ENCODE measurements at regions not wholly inside any gene's neighbourhood (a gene's known extent, or its start where the extent isn't known, plus 50 kb on each side); places are given as distances from the start of the nearest gene placed in this dataset.
"Not testable (repeated sequence)": the region's sequence is repeated elsewhere in the genome, so short reads cannot be mapped to it uniquely, and the experiment has no call there.

GRCh38 chr6:137309078-137309762, 90.0 kb upstream of the IFNGR1 start:
- peak; percentile 11 for DNase-seq (ENCODE audit: low read depth)

DNA sequence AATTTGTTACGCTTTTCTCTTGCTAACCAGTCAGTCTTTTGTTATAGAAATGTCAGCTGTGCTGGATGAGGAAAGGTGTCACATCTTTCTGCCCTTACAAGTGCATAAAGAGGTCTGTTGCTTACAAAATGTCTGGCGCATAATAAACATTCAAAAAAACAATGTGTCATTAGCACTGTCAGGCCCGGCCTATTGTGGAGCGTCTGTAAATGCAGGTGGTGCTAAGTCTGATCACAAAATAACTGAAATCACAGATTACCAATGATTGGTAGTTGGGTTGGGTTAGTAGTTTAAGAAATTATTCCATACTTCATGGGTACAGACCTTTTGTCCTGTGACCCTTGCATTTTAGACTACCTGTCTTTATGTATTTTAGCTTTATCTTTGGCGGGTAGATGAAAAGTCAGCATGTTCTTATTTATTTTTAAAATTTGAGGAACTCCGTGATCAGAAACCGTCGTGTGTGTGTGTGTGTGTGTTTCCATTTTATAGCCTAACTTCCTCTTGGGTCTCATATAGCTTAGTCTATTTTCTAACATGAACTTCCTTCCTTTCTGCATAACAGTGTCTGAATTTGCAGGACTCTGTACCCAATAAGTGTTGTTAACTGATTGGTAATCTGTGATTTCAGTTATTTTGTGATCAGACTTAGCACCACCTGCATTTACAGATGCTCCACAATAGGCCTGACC, 88.1 kb upstream of the IFNGR1 start:
- DNase-seq (ENCODE audit: low read depth) = no peak

- no peak for DNase-seq (ENCODE audit: low read depth)
Observed at GRCh38 chr6:137305691-137306090, 86.5 kb upstream of the IFNGR1 start.

DNA sequence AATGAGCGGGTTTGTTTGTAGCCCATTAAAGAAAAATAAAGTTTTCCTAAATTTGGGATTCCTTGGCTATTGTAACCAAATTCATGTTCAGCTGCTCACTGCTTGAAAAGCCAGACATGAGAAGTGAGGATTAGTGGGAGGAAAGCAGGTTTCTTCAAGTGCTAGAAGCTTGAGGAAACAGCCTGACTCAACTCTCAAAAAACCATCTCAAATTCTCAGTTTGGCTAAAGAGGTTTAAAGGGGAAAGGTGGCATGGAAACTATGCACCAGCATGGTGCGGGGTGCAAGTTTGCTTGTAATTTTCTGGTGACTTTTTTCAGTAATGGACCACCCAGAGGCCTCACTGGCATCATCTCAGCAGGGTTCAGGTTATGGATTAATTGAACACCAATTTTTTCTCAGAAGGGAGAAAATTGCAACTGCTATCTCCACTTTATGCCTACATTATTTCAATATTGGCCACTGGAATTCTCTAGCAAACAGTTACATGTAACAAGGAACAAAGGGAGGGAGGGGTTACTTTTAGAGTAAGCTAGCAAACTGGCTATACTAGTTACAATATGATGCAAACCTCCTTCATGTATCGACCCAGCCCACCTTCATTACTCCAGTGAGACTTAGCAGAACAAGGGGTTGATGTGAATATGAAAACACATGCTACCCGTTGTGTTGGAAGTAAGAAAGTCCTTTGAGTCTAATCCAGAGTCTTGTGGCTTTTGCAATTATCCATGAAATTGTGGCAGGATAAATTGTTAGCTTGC, 85.0 kb upstream of the IFNGR1 start:
- DNase-seq (ENCODE audit: low read depth) = no peak

GRCh38 chr6:137303441-137303840, 84.3 kb upstream of the IFNGR1 start:
- DNase-seq (ENCODE audit: low read depth) = no peak

GRCh38 chr6:137299681-137300080, 80.5 kb upstream of the IFNGR1 start:
- no peak for DNase-seq (ENCODE audit: low read depth)

DNA sequence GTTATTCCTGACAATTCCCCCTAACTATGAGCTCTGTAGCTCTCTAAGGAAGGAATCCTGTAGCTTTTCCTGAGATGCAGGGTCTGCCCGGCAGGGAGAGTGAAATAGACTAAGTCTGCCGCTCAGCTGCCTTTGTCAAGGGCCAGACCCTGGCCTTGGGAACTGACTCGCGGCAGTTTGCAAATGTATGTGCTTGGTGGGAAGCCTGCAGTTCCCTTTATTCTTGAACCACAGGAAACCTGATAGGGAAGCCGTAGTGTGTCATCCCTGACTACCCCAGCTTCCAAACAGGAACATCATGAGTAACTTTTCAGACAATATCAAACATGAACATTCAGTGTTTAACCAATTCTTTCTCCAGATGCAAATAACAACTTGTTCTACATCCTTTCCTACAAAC, 78.7 kb upstream of the IFNGR1 start:
- DNase-seq (ENCODE audit: low read depth) = no peak

- DNase-seq (ENCODE audit: low read depth) = not testable (repeated sequence)
Observed at GRCh38 chr6:137292326-137292725, 73.1 kb upstream of the IFNGR1 start.

- DNase-seq (ENCODE audit: low read depth) = no peak
Observed at GRCh38 chr6:137291441-137291840, 72.3 kb upstream of the IFNGR1 start.

DNA sequence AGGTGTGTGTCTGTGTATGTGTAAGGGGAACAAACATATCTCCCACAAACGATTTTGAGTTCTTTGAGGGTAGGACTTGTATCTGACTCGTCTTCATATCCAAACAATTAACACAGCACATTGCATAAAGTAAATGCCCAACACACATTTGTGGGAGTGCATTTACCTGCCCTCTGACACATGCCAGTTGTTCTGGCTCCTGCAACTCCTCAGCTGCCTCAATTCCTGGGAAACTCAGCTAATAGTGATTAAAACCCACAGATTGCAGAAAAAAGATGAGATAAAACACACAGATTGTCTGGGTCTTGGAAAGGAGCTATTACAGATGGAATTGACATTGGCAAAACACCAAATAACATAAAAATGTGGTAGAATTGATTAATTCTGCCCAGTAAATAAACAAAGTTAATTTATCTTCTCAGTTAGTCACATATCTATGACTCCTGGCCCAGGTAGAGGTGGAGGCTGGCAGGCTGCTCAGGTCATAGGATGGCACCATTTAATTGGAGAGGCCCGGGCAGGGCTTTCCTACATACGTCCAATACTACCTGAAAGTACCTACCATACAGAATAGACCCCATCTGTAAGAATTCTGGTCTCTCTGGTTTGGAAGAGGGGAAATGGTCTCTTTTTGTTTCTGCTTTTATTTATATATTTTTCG, 71.5 kb upstream of the IFNGR1 start:
- no peak for DNase-seq (ENCODE audit: low read depth)

- DNase-seq (ENCODE audit: low read depth) = no peak
Observed at GRCh38 chr6:137286916-137287315, 67.7 kb upstream of the IFNGR1 start.

DNA sequence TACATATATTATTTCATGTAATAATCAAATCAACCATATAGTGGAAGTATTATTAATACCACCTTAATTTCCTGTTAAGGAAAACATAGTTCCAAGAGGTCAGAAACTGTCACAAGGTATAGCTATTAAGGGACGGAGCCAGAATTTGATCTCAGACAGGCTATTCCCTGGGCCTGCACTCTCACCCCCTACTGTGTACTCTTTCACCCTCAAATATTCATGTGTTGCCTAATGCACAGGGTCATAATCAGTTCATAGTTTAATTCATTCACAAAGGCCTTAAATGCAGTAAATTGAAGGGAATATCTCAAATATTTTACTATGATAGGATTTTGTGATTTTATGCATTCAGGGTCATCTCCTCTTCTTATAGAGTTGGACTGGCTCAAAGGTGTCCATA, 67.2 kb upstream of the IFNGR1 start:
- no peak for DNase-seq (ENCODE audit: low read depth)

- DNase-seq (ENCODE audit: low read depth) = no peak
Observed at GRCh38 chr6:137284811-137285110, 65.6 kb upstream of the IFNGR1 start.

DNA sequence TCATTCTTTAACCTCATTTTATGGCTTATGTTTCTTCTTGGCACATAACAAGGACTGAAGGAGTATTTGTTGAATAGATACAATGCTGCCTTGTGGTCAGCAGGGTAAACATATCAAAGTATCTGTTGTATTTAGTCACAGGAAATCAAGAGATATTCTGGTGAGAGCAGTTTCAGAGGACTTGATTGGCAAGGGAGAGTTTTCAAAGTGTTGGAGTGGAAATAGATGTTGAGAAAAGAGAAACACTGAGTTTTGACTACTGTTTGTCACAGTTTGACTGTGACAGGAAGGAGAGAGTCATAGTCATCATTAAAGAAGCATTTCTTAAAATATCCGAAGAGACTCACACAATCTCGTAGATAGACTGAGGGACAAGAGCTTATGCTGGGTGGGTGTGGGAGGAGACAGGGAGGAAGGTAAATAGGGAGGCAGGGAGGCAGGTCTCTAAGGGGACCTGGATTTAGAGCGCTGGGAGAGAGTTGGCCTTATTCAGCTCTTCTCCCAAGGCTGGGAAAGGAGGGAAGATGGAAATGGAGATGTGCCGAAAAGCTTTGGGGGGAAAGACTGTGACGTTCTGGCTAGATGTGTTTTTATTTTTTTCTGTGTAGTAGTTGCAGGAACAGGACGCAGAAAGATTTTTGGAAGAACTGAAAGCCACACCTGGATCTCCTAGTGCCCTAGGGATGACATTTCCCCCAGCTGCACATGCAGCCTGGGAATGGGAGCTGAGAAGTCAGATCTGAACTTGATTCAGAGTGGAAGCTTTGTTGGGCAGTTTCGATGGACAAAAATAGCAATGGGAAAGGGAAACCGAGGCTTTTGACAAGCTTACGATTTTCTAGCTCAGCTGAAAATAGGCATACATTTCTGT, 65.0 kb upstream of the IFNGR1 start:
- DNase-seq (ENCODE audit: low read depth) = no peak

- DNase-seq (ENCODE audit: low read depth) = no peak
Observed at GRCh38 chr6:137283080-137283479, 63.9 kb upstream of the IFNGR1 start.

DNA sequence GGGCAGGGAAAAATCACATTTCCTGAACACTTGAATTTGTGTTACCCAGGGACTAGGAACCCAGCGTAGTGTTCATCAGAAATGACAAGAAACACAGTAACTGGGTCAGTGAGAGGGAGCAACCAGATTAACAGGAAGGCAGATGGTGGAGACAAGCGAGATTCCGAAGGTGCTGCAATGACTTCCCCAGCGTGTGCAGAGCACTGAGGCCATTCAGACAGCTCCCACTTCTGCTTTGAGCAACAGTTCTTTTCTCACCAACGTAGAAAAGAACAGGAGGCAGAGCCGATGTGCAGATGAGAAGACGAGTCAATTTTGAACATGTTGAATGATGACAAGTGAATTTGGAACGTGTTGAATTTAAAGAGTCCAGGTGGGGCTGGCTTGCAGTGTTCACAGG, 63.1 kb upstream of the IFNGR1 start:
- no peak for DNase-seq (ENCODE audit: low read depth)

GRCh38 chr6:137279279-137279678, 60.1 kb upstream of the IFNGR1 start:
- not testable (repeated sequence) for DNase-seq (ENCODE audit: low read depth)

GRCh38 chr6:137277971-137278637, 58.9 kb upstream of the IFNGR1 start:
- DNase-seq (ENCODE audit: low read depth) = no peak

DNA sequence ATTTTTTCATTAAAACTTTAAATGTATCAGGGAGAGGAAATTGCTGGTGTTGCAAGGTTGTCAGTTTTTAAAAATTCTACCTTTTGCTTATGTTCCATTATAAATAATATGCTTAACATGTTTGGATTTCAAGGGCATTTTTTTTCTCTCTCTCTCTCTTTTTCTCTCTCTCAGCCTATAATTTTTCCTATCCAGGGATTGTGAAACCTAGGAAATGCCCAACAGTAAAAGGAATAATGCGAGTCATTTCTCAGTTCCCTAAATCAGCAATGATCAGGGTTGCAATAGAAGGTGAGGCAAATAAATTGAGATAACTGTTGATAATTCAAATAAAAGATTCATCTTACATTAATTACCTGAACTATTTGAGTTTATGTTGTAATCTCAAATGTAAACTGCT, 53.2 kb upstream of the IFNGR1 start:
- DNase-seq (ENCODE audit: low read depth) = no peak

DNA sequence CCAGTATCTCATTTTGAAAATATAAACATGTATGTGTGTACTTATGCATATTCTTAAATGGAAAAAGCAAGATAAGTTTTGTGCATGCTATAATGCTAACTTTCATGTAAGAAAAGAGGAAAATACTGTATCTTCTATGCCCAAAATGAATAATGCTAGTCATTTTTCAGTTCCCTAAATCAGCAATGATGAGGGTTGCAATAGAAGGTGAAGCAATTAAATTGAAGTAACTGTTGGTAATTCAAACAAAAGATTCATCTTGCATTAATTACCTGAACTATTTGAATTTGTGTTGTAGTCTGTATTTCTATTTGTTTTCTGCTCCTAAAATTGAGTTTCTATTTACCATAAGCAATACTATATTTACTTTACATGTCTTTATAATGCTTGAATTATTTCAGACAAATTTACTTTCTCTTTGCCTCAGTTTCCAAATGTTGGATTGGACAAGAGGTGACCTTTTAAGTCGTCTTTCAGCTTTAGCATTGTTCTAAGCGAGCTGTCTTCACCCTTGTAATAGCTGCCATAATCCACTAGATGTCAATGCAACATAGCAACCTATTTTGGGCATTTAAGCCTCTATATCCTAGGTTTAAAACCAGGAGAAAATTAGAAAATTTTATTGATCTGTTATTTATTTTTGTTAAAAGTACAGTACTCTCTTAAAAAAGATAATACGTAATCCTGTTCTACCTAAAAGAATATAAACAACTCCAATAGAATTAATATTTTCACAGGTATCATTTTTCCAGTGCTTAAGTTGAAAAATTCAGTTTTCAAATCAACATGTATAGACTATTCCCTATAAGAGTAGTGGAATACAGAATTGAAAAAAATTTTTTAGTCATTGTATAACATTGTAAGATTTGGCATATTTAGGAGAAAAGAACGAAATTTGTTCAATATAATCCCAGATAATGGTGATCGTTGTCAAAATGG, 52.3 kb upstream of the IFNGR1 start:
- DNase-seq (ENCODE audit: low read depth) = no peak
